ENCODE measurements at regions not wholly inside any gene's neighbourhood (a gene's known extent, or its start where the extent isn't known, plus 50 kb on each side); places are given as distances from the start of the nearest gene placed in this dataset.

DNA sequence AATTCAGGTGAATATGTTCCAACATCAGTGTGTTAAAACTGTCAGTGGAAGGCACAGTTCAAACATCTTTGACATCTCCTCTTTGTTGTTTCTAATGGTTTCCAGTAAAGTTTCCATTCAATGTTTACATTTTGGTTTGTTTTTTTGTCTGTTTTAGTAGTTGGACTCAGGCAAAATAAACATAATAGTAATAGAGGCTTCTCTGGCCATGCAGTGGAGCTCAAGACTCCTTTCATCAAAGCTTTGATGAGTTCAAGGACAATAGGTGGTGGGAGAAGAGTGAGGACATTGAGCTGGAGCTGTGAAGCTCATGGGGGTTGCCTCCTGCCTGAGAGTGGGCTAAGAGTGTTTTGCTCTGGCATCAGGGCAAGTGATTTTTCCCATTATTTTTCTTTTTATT is 1853.7 kb upstream of the CELF4 start:
- DNase-seq (ENCODE audit: low read depth, low spot score) = no peak

- DNase-seq (ENCODE audit: low read depth, low spot score) = no peak
These were observed 1849.9 kb upstream of the CELF4 start for GRCh38 chr18:39415471-39415870.

DNA sequence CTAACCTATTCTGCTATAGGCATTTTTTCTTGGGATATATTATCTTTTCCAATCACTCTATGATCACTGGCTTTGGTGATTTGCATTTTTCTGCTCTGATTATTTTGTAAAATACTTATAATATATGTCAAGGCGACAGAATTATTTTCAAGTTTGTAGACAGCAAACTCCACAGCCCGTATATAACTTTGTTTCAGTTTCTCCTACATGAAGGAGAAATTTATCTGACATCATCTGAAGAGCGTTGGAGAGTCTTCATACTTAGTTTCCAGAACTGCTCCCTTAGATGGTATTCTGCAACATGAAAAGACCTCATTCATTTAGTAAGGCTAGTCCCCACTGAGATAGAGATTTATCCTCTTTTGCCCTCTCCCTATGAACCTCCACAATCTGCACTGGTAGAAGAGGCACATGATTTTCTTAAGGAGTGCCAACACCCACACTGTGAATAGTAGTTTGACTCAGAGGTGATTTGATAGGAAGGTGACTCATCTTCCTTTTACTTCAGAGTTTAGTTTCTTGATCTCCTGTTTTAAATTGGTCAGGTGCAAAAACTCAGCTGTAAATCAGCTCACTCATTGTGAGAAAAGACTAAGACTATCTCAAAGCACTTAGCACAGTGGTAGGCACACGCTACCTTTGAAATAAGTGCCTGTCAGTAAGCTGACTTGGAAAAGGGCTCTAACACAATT is 1848.6 kb upstream of the CELF4 start:
- DNase-seq (ENCODE audit: low read depth, low spot score) = no peak

DNA sequence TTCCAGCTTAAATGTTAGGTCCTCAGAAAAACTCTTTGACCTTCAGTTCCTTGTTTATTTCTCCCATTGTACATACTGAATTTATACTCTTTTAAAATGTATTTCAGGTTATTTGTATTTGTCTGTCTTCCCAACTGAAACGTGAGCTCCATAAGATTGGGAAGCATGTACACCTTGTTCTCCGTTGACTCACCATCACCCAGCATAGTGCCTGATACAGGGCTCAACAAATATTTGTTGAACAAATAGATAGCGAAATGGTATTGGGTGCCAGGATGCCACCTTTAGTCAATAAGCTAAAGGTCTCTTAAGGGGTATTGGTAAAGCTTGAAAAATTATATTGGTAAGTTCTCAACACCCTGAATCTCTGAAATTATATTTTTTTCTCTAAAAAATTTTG is 1841.3 kb upstream of the CELF4 start:
- no peak for DNase-seq (ENCODE audit: low read depth, low spot score)

GRCh38 chr18:39403121-39403520 is 1837.5 kb upstream of the CELF4 start:
- no peak for DNase-seq (ENCODE audit: low read depth, low spot score)

DNA sequence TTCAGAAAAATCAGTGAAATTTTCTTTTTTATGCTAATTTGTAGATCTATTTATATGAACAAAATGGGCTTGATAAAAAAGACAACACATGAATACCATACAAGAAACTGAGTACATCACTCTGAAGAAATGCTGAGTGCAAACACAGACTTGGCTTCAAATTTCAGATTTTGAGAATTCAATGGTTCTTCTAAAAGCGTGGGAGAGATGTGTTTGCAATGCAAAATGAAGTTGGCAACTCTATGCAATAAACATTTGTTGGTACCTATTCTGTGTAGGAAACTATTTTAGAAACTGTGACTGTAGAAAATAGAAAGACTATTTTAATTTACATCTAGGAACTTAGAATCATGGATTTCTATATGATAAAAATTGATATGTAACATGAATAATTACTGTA is 1834.1 kb upstream of the CELF4 start:
- no peak for DNase-seq (ENCODE audit: low read depth, low spot score)

DNA sequence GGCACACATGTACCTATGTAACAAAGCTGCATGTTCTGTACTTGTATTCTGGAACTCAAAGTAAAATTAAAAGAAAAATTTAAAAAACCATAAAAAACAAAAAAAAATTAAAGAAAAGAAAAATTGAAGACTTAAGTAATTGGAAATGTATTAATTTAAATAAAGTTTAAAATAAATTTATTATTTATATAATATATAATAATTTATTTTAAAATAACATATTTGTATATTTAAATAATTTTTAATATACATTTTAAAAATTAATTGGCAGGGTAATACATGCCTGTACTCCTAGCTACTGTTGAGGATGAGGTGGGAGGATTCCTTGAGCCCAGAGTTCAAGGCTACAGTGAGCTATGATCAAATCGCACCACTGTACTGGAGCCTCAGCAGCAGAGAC is 1830.6 kb upstream of the CELF4 start:
- DNase-seq (ENCODE audit: low read depth, low spot score) = no peak

DNA sequence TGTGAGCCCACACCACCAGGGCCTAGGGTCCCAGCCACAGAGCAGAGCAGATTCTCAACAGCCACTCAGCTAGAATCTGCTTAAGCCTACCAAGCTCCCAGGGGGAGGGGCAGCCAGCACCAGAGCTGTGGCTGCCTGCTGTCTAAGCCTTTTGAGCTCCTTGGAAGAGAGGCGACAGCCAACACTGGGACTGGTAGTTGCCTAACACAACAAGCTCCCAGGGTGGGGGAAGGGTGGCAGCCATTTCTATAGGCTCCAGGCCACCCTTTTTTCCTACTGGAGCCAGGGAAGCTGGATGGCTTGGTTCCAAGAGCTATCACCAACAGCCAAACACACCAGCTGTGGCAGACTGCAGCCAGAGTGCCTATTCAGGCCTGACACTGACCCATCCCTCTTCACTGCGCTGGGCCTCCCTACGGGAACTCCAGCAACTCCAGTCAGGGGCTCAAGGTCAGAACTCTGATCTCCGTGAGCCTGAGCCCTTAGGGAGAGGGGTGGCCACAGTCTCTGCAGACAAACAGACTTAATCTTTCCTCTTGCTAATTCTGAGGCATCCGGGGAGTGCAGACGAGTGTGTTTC is 1824.3 kb upstream of the CELF4 start:
- DNase-seq (ENCODE audit: low read depth, low spot score) = no peak

- DNase-seq (ENCODE audit: low read depth, low spot score) = no peak
These were observed 1815.3 kb upstream of the CELF4 start for GRCh38 chr18:39380866-39381265.

DNA sequence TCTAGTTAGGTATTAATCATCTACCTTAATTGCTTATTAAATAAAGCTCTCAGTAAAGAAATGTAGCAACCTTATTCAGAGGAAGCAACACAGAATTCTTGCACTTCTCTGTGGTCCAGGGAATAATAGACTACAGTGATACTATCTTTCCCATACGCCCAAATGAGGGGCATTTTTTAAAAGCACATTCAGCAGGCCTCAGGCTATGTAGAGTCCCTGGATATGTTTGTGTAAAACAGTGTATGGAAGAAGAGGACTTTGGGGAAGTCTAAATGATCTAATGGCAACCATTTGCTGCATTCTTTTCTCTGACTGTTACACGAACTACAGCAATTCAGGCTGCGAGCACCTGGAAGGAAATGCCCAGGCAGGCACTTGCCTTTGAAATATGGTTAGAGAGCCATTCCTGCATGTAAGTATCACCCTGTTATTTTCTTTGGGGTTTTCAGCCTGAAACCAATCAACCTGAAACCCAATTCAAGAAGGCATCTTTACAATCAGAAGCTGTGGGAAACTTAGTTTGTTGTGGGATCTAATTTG is 1814.7 kb upstream of the CELF4 start:
- no peak for DNase-seq (ENCODE audit: low read depth, low spot score)

DNA sequence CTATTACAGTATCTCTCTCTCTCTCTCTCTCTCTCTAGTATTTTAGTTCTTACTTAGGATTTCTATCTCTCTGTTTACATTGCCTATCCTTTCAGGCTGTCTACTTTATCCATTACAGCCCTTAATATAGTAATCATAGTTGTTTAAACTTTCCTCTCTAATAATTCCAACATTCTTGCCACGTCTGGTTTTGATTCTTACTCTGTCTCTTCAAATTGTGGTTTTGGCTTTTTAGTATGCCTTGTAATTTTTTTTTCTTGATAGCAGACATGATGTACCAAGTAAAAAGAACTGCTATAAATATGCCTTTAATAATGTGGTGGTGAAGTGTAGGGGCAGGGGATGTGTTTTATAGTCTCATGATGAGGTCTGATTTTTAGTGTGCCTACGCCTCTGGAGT is 1809.5 kb upstream of the CELF4 start:
- no peak for DNase-seq (ENCODE audit: low read depth, low spot score)

DNA sequence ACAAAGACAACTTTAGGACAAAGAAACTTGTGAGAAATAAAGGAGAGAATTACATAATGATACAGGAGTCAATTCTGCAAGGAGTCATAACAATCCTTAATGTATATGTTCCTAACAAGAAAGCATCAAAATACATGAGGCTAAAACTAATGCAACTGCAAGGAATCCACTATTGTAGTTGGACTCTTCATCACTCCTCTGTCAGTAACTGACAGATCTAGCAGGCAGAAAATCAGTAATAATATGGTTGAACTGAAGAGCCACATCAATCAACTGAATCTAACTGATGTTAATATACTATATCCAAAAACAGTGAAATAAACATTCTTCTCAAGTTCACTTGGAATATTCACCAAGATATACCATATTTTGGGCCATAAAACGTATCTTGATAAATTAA is 1806.4 kb upstream of the CELF4 start:
- no peak for DNase-seq (ENCODE audit: low read depth, low spot score)

DNA sequence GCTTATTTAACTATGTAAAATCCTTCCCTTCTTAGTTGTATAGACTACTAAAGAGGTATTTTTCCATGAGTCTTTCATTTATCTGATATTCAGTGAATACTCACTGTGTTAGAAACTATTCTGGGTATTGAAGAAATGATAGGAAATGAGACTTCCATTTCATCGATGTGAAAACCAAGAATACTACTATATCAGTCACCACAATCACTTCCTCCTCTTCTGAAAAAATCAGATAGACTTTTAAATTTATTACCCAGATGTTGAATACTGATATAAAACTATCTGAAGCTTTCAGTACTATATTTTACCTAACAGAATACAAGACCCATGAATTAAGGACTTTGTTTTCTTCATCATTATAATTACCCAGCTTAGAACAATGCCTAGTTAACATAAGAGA is 1801.1 kb upstream of the CELF4 start:
- DNase-seq (ENCODE audit: low read depth, low spot score) = no peak

GRCh38 chr18:39365836-39366485 is 1800.4 kb upstream of the CELF4 start:
- no peak for DNase-seq (ENCODE audit: low read depth, low spot score)

GRCh38 chr18:39360072-39360471 is 1794.5 kb upstream of the CELF4 start:
- no peak for DNase-seq (ENCODE audit: low read depth, low spot score)

- DNase-seq (ENCODE audit: low read depth, low spot score) = no peak
These were observed 1794.0 kb upstream of the CELF4 start for GRCh38 chr18:39359636-39360035.

DNA sequence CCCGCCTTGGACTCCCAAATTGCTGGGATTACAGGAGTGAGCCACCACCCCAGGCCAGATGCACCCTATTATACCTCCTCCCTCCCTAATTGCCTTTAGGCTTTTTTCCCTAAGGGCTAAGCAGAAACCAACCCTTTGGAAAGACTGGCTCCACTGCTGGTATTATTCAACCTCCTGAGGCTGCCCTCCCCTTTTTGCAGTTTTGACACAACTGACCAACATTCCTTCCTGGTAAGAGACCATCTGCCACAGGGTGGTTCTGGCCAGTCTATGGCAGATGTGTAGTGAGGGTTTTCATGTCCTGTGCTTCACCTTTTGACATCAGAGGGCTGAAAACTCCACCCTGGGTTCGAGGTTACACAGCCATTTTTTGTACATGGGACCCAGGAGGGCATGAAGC is 1785.3 kb upstream of the CELF4 start:
- no peak for DNase-seq (ENCODE audit: low read depth, low spot score)

DNA sequence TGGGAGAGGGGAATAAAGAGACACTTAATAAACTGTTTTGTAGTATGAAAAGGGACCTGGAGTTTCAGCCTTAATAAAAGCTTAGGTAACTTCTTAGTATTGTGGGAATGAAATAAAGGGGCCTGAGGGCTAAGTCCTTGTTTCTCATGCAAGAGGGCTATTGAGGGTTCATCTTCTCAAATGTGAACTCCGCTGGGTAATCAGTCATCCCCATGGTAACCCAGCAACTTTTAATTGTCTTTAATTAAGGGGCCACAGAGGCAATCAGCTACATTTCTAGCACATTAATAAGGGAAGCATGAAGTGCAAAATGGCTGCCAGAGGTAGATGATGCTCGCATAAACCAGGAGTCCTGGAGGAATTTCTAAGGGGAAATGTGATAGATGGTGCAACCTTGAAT is 1784.2 kb upstream of the CELF4 start:
- DNase-seq (ENCODE audit: low read depth, low spot score) = no peak

- no peak for DNase-seq (ENCODE audit: low read depth, low spot score)
These were observed 1783.2 kb upstream of the CELF4 start for GRCh38 chr18:39348757-39349156.

DNA sequence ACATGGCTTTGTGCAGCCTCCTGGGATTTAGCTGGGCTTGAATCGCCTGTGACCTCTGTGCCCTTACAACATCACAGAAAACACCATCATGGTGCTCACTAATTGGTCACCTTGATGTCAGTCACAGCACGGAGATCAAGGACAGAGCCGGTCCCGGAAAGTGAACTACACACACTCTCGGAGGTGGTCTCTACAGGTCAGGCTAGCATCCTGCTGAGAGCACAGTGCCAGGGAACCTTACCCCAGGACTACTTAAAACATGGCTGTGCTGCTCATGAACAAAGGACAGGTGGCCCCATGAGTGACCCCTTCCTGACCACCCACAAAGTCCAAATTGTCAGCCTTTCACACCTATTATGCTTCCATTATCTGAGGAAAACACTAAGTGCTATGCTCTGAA is 1782.1 kb upstream of the CELF4 start:
- no peak for DNase-seq (ENCODE audit: low read depth, low spot score)

GRCh38 chr18:39346916-39347315 is 1781.3 kb upstream of the CELF4 start:
- DNase-seq (ENCODE audit: low read depth, low spot score) = no peak

- no peak for DNase-seq (ENCODE audit: low read depth, low spot score)
These were observed 1779.7 kb upstream of the CELF4 start for GRCh38 chr18:39345321-39345720.

DNA sequence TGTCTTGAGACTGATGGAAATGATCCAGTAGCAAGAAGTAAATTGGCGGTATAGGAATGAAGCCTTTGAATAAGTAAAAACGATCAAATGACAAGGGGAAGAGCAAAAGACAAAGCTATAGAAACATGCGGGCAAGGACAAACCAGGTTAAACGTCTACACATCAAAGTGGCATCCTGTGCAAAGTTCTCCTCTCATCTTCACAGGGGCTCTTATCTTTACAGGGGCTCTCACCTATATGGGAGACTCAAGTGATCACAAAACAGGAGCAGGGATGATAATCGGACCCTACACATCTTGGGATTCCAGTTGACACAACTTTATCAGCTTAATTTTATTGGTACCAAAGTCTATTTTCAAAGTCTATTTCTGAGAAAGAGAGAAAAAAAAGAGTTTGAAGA is 1778.9 kb upstream of the CELF4 start:
- DNase-seq (ENCODE audit: low read depth, low spot score) = no peak
